AG04449 (cell line): ENCODE measurements at regions not wholly inside any gene's neighbourhood (a gene's known extent, or its start where the extent isn't known, plus 50 kb on each side); places are given as distances from the start of the nearest gene placed in this dataset.

Source experiments
- CTCF ChIA-PET: fragments of 350-600 bp; formaldehyde crosslinking; extraction: SDS; loops from one replicate; lab custom pipeline; 2021; ENCODE audit warnings: antibody characterized with exemption; lab: Yijun Ruan, JAX
- POLR2A ChIA-PET: fragments of 400-600, 350-600 bp; formaldehyde crosslinking; extraction: SDS; loops from one replicate; lab custom pipeline; 2020; ENCODE audit warnings: antibody characterized with exemption, inconsistent platforms; lab: Yijun Ruan, JAX
- DNase-seq: peaks from one replicate; pipeline ENCODE4 v3.0.0-alpha.2; 2010; ENCODE audit warnings: low read depth, low spot score
- H3K4me3 ChIP-seq: 2 replicates; pipeline ENCODE4 v1.5.1; 2011; ENCODE audit warnings: low read depth, mild to moderate bottlenecking, control low read depth, low read length
- CTCF ChIP-seq: IDR thresholded peaks from one replicate; pipeline ENCODE4 v1.5.1; 2011; ENCODE audit warnings: mild to moderate bottlenecking, moderate library complexity, low read length, control low read depth, inconsistent platforms; ENCODE audit not compliant: insufficient read depth; ENCODE audit errors: missing control alignments

DNA sequence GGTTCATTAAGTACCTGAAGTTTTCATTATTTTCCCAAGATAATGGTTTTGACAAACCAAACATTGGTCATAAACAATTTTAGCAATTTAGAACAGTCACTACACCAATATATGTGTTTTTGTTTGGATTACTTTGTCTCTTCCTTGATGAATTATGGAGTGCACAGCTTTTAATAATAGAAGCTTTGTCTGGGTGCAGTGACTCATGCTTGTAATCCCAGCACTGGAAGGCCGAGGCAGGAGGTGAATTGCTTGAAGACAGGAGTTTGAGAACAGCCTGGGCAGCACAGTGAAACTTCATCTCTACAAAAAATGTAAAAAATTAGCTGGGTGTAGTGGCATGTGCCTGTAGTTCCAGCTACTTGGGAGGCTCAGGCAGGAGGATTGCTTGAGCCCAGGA, 89.4 kb upstream of the ANKEF1 start:
- ChIA-PET CTCF (no interaction called here), POLR2A (no interaction called here)
- TF ChIP-seq CTCF, result no peak
- no peak for DNase-seq
- no peak overlapping the region for H3K4me3 ChIP-seq

DNA sequence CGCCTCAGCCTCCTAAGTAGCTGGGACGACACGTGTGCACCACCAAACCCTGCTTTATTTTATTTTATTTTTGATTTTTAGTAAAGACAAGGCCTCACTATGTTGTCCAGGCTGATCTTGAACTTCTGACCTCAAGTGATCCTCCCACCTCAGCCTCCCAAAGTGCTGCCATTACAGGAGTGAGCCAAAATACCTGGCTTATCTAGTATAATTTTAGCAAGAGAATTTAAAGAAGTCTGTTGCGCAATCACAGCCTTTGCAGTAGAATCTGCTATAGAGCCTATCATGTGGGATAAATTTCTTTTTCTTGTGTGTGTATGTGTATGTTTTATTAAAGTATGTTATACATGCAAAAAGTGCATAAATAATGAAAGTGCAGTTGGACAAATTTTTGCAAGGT, 92.1 kb upstream of the ANKEF1 start:
- ChIA-PET CTCF (no interaction called here), POLR2A (no interaction called here)
- H3K4me3 ChIP-seq, result no peak overlapping the region
- no peak for TF ChIP-seq CTCF
- no peak for DNase-seq

DNA sequence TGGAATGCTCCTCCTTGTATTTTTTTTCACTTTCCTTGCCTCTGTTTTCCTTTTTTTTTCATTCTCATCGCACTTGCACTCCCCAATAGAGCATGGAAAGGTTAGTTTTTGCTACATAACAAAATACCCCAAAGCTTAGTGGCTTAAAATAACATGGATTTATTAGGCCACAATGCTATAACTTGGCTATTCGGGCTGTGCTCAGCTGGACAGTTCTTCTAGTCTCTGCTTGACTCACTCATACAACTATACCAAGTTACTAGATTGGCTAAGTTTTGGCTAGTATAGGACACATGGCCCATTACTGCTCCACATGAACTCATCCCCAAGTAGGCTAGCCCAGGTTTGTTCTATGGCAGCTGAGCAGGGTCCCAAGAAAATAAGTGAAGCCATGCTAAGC, 94.5 kb upstream of the ANKEF1 start:
- ChIA-PET POLR2A (no interaction called here), CTCF (interaction anchor here (0.5 kb wide), 1 partner anchor 1272 kb away, joined by 3 read pairs; no protein-coding TSS in a partner anchor)
- DNase-seq, result no peak
- no peak overlapping the region for H3K4me3 ChIP-seq
- TF ChIP-seq CTCF, result no peak

GRCh38 chr20:9939231-9939630, 95.6 kb upstream of the ANKEF1 start:
- H3K4me3 ChIP-seq, result no peak overlapping the region
- ChIA-PET POLR2A (no interaction called here), CTCF (no interaction called here)
- TF ChIP-seq CTCF, result no peak
- no peak for DNase-seq

DNA sequence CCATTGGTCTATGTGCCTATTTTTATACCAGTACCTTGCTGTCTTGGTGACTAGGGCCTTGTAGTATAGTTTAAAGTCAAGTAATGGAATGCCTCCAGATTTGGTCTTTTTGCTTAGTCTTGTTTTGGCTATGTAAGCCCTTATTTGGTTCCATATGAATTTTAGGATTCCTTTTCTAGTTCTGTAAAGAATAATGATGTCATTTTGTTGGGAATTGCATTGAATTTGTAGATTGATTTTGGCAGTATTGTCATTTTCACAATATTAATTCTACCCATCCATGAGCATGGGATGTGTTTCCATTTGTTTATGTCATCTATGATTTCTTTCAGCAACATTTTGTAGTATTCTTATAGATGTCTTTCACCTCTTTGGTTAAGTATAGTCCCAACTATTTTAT, 96.4 kb upstream of the PAK5 start:
- no peak overlapping the region for H3K4me3 ChIP-seq
- no peak for DNase-seq
- ChIA-PET POLR2A (no interaction called here), CTCF (no interaction called here)
- no peak for TF ChIP-seq CTCF

- POLR2A ChIA-PET, result no interaction called here
Observed at GRCh38 chr20:9930142-9930541, 91.3 kb upstream of the PAK5 start.

More at GRCh38 chr20:9930142-9930541, 91.3 kb upstream of the PAK5 start:
- no peak for TF ChIP-seq CTCF
- DNase-seq, result no peak
- H3K4me3 ChIP-seq, result no peak overlapping the region
- CTCF ChIA-PET, result interaction anchor here (1.0 kb wide), 1 partner anchor 18 kb away, joined by 3 read pairs; no protein-coding TSS in a partner anchor
